ENCODE measurements at regions not wholly inside any gene's neighbourhood (a gene's known extent, or its start where the extent isn't known, plus 50 kb on each side); places are given as distances from the start of the nearest gene placed in this dataset.

DNA sequence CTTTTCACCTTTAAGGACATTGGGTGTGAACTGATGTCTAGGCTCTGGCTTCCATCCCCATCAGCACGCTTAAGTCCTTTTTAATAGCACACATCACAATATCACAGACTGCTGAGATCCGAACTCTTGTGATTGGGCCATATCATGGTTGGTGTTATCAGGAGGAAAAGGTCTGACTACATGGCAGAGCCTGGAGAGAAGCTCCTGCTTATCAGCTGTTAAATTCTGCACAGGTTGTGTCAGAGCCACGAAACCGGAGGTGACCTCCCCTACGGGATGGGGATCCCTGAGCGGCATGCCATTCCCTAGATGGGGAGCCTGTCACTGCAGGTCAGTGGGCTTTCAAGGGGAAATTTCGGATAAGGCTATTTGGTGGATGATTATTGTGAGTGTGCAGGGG is 182.4 kb downstream of the INHBA start:
- H3K23me2 ChIP-seq (ENCODE audit: low read depth, low read length) = no peaks in the 10 kb centered on the region; the same call in 1 of the 2 replicates
- no peak overlapping the region for H2AFZ ChIP-seq (ENCODE audit: low read length)
- H2BK120ac ChIP-seq (replicated peaks; ENCODE audit: low read depth, low read length) = no peak overlapping the region
- FAIRE-seq (no peak), DNase-seq (ENCODE audit: low read depth in 1 of 2, low spot score in 2 of 2) (no peak)
- POLR2A ChIA-PET (ENCODE audit: partially characterized antibody) = no interaction called here
- WGBS, 2 experiments (ENCODE audit: extremely low coverage in 1 of 2, insufficient coverage in 1 of 2, insufficient read length in 1 of 2, insufficient replicate concordance in 2 of 2, low coverage in 1 of 2, low lambda C conversion rate in 2 of 2, missing lambda C conversion rate in 1 of 2) = 87% methylated on average over 7 of the region's 7 CpGs; no CpG with 5 or more reads in 1 of the 2 experiments
- H3K9me3 ChIP-seq (ENCODE audit: insufficient read depth in 2 of 2, low read depth in 1 of 2, low read length in 1 of 2) = peaks cover 17 to 30% of the 10 kb centered on the region in 2 experiments
- no peak overlapping the region for H2BK12ac ChIP-seq (ENCODE audit: low read depth, low read length)
- H2AK5ac ChIP-seq (ENCODE audit: low read depth, low read length) = no peak overlapping the region
- H3K27me3 ChIP-seq (replicated peaks in 1 of 4; ENCODE audit: control insufficient read depth in 3 of 4, extremely low read depth in 1 of 4, insufficient read depth in 3 of 4, low read length in 3 of 4) = no peaks in the 10 kb centered on the region; a peak in 1 of 7 replicates
- H2BK20ac ChIP-seq (ENCODE audit: low read length) = no peak overlapping the region
- H3K56ac ChIP-seq (replicated peaks; ENCODE audit: insufficient read length, low read depth, low read length) = no peak overlapping the region
- H3K4me3 ChIP-seq (ENCODE audit: extremely low read depth in 1 of 4, insufficient read depth in 2 of 4, low read depth in 3 of 4, low read length in 4 of 4) = no peak overlapping the region
- H3K9ac ChIP-seq (replicated peaks in 1 of 4; ENCODE audit: extremely low read depth in 1 of 4, low read depth in 3 of 4, low read length in 3 of 4) = no peak overlapping the region
- CTCF ChIA-PET (ENCODE audit: partially characterized antibody) = no interaction called here
- H4K91ac ChIP-seq (replicated peaks; ENCODE audit: insufficient read length, low read length) = no peak overlapping the region
- no peak overlapping the region for H3K18ac ChIP-seq (ENCODE audit: extremely low read depth, low read length)
- TF ChIP-seq SP1 (IDR thresholded peaks at IDR 0.05; ENCODE audit: low read depth, low read length) (no peak), TEAD4 (IDR thresholded peaks at IDR 0.05; ENCODE audit: low read depth, low read length) (no peak), POU5F1 (IDR thresholded peaks at IDR 0.05; ENCODE audit: low read depth, low read length) (no peak), POLR2AphosphoS5 (IDR thresholded peaks at IDR 0.05; ENCODE audit: low read depth, low read length) (no peak)
- H2BK15ac ChIP-seq (ENCODE audit: low read length) = no peak overlapping the region
- no peak overlapping the region for H3K4ac ChIP-seq (replicated peaks; ENCODE audit: insufficient read length, low read depth, low read length)
- no peak overlapping the region for H3K14ac ChIP-seq (ENCODE audit: insufficient read length)
- no peak overlapping the region for H2BK5ac ChIP-seq (ENCODE audit: low read depth, low read length)
- no peak overlapping the region for H4K8ac ChIP-seq (ENCODE audit: extremely low read depth, insufficient read depth, low read length)
- no peak overlapping the region for H3K27ac ChIP-seq (ENCODE audit: low read depth, low read length)
- H3K36me3 ChIP-seq (ENCODE audit: control insufficient read depth in 2 of 4, insufficient read depth in 4 of 4, low read length in 3 of 4) = no peaks in the 10 kb centered on the region; a peak in 1 of 8 replicates
- H4K20me1 ChIP-seq (replicated peaks in 1 of 2; ENCODE audit: control insufficient read depth in 1 of 2, insufficient read depth in 2 of 2, low read length in 2 of 2) = no peaks in the 10 kb centered on the region
- H4K5ac ChIP-seq (ENCODE audit: insufficient read length, low read depth, low read length) = no peak overlapping the region
- H3K79me2 ChIP-seq (ENCODE audit: control insufficient read depth in 1 of 2, insufficient read depth in 2 of 2, low read length in 2 of 2) = no peaks in the 10 kb centered on the region
- no peaks in the 10 kb centered on the region for H3K4me1 ChIP-seq (replicated peaks in 1 of 4; ENCODE audit: control insufficient read depth in 3 of 4, insufficient read depth in 4 of 4, low read length in 3 of 4)
- no peaks in the 10 kb centered on the region for H3K79me1 ChIP-seq (ENCODE audit: low read depth, low read length)
- no peak overlapping the region for H3K23ac ChIP-seq (ENCODE audit: insufficient read length)
- no peak overlapping the region for H3K4me2 ChIP-seq (ENCODE audit: insufficient read depth in 1 of 2, low read depth in 2 of 2, low read length in 2 of 2)
